ENCODE measurements at regions not wholly inside any gene's neighbourhood (a gene's known extent, or its start where the extent isn't known, plus 50 kb on each side); places are given as distances from the start of the nearest gene placed in this dataset.

DNA sequence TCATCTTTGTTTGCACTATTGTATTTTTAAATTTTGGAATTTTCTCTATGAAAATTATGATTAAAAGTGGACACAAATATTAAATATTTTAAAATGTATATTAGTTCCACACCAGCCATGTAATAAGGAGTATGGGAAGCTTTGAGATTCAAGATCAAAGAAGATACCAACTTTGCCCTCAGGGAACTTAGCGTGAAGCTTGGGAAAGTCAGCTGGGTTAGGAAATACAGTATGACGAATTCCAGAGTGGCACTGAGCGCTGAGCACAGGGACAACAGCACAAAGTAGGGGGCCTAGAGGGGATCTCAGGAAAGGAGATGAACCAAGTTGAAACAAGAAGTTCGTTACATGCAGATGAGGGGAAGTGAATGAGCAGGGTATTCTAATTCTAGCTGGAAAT is 76.9 kb upstream of the SHISA2 start:
- Histone ChIP-seq H3K27me3 (ENCODE audit: control insufficient read depth in 2 of 2, insufficient read depth in 2 of 2, low read length in 2 of 2) (no peaks in the 10 kb centered on the region), H2AFZ (ENCODE audit: low read depth, low read length) (no peak overlapping the region), H3K4me3 (no peak overlapping the region), H4K20me1 (replicated peaks; ENCODE audit: control insufficient read depth, insufficient read depth, low read length) (no peaks in the 10 kb centered on the region), H3K27ac (ENCODE audit: extremely low read depth, low read depth, low read length) (no peak overlapping the region), H3K9ac (ENCODE audit: insufficient read depth in 1 of 2, low read depth in 2 of 2, low read length in 2 of 2) (no peak overlapping the region), H3K9me1 (ENCODE audit: control insufficient read depth, insufficient read depth, low read length) (no peaks in the 10 kb centered on the region), H3K9me3 (replicated peaks; ENCODE audit: control insufficient read depth, insufficient read depth, low read depth, low read length) (no peaks in the 10 kb centered on the region), H3K36me3 (ENCODE audit: control insufficient read depth, insufficient read depth, low read length) (no peaks in the 10 kb centered on the region), H3K79me2 (ENCODE audit: control insufficient read depth, insufficient read depth, low read length) (no peaks in the 10 kb centered on the region), H3K4me1 (replicated peaks in 1 of 2; ENCODE audit: control insufficient read depth in 2 of 2, insufficient read depth in 2 of 2, low read length in 2 of 2) (no peaks in the 10 kb centered on the region), H3K4me2 (ENCODE audit: insufficient read depth, low read length) (no peak overlapping the region)
- intact Hi-C loops (cut with micrococcal nuclease) (no loop called here), in situ Hi-C loops (cut with MboI) (no loop called here)
- POLR2A ChIA-PET: interaction anchor here (0.7 kb wide), 1 partner anchor 58 kb away, joined by 3 read pairs; no protein-coding TSS in a partner anchor
- TF ChIP-seq, protein P1, sequence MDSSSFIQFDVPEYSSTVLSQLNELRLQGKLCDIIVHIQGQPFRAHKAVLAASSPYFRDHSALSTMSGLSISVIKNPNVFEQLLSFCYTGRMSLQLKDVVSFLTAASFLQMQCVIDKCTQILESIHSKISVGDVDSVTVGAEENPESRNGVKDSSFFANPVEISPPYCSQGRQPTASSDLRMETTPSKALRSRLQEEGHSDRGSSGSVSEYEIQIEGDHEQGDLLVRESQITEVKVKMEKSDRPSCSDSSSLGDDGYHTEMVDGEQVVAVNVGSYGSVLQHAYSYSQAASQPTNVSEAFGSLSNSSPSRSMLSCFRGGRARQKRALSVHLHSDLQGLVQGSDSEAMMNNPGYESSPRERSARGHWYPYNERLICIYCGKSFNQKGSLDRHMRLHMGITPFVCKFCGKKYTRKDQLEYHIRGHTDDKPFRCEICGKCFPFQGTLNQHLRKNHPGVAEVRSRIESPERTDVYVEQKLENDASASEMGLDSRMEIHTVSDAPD (CRISPR knock-in tag; IDR thresholded peaks at IDR 0.05): no peak
- TF ChIP-seq RBM25 (IDR thresholded peaks at IDR 0.05; ENCODE audit: low read depth, low read length, severe bottlenecking) (no peak), HIVEP1 (CRISPR knock-in tag; IDR thresholded peaks at IDR 0.05) (no peak), RCOR1 (IDR thresholded peaks at IDR 0.05; ENCODE audit: borderline replicate concordance in 1 of 2, low read depth in 2 of 2, low read length in 2 of 2) (no peak), ZNF778 (CRISPR knock-in tag; IDR thresholded peaks at IDR 0.05) (no peak), ETV5 (CRISPR knock-in tag; IDR thresholded peaks at IDR 0.05; ENCODE audit: low read depth) (no peak), ZNF274 (IDR thresholded peaks at IDR 0.05; ENCODE audit: borderline replicate concordance, low read depth, low read length) (no peak), RBBP5 (IDR thresholded peaks at IDR 0.05; ENCODE audit: borderline replicate concordance, insufficient read depth, low read length, poor library complexity, severe bottlenecking) (no peak), ETS2 (tag; IDR thresholded peaks at IDR 0.05; ENCODE audit: borderline replicate concordance, poor library complexity, severe bottlenecking) (no peak), LEF1 (IDR thresholded peaks at IDR 0.05) (no peak), ZFX (CRISPR knock-in tag; IDR thresholded peaks at IDR 0.05) (no peak), ZNF444 (CRISPR knock-in tag; IDR thresholded peaks at IDR 0.05) (no peak), FUS (optimal IDR thresholded peaks at IDR 0.05; ENCODE audit: low read depth, low read length) (no peak)
- TF ChIP-seq, protein P2, sequence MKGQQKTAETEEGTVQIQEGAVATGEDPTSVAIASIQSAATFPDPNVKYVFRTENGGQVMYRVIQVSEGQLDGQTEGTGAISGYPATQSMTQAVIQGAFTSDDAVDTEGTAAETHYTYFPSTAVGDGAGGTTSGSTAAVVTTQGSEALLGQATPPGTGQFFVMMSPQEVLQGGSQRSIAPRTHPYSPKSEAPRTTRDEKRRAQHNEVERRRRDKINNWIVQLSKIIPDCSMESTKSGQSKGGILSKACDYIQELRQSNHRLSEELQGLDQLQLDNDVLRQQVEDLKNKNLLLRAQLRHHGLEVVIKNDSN (CRISPR knock-in tag; IDR thresholded peaks at IDR 0.05): no peak
- TF ChIP-seq, protein P3, sequence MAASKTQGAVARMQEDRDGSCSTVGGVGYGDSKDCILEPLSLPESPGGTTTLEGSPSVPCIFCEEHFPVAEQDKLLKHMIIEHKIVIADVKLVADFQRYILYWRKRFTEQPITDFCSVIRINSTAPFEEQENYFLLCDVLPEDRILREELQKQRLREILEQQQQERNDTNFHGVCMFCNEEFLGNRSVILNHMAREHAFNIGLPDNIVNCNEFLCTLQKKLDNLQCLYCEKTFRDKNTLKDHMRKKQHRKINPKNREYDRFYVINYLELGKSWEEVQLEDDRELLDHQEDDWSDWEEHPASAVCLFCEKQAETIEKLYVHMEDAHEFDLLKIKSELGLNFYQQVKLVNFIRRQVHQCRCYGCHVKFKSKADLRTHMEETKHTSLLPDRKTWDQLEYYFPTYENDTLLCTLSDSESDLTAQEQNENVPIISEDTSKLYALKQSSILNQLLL (CRISPR knock-in tag; IDR thresholded peaks at IDR 0.05; ENCODE audit: borderline replicate concordance): no peak
- TF ChIP-seq, protein P4, sequence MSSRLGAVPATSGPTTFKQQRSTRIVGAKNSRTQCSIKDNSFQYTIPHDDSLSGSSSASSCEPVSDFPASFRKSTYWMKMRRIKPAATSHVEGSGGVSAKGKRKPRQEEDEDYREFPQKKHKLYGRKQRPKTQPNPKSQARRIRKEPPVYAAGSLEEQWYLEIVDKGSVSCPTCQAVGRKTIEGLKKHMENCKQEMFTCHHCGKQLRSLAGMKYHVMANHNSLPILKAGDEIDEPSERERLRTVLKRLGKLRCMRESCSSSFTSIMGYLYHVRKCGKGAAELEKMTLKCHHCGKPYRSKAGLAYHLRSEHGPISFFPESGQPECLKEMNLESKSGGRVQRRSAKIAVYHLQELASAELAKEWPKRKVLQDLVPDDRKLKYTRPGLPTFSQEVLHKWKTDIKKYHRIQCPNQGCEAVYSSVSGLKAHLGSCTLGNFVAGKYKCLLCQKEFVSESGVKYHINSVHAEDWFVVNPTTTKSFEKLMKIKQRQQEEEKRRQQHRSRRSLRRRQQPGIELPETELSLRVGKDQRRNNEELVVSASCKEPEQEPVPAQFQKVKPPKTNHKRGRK (tag; IDR thresholded peaks at IDR 0.05): no peak
- WGBS (ENCODE audit: insufficient coverage, low coverage, missing lambda C conversion rate): 2% methylated on average over 4 of the region's 4 CpGs
- CTCF ChIA-PET (ENCODE audit: low intra/inter-chr PET ratio): no interaction called here
- no peak for FAIRE-seq
- no peak for ATAC-seq
- no TSS peak for BruUV-seq (replicated peaks)
- DNase-seq (ENCODE audit: extremely low read depth in 1 of 4, low spot score in 3 of 4): no peak
